ENCODE measurements at regions not wholly inside any gene's neighbourhood (a gene's known extent, or its start where the extent isn't known, plus 50 kb on each side); places are given as distances from the start of the nearest gene placed in this dataset.
A peak's percentile ranks its signal among the peaks of the same experiment; 100 is the strongest.

GRCh38 chr10:121194696-121195523, 343.7 kb downstream of the WDR11 start:
- ATAC-seq (no peak), DNase-seq (no peak)
- intact Hi-C loops (cut with micrococcal nuclease): no loop called here

DNA sequence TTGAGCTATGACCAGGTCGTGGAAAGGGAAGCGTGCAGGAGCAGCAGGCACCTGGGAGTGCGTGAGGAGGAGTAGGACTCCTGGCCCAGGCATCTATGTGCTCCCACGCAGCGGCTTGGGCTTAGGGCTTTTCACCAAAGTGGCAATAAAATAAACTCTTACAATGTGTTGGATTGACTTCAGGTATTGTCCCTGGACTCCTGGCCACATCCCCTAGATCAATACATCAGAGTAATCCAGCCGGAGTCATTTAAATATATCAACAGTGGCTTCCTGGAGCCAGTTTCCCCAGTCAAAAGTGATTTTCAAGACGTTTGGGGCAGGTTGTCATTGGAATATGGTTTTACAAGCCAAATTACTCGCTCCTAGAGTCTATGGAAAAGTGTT, 344.4 kb downstream of the WDR11 start:
- ATAC-seq (no peak), DNase-seq (no peak)
- intact Hi-C loops (cut with micrococcal nuclease): no loop called here

DNA sequence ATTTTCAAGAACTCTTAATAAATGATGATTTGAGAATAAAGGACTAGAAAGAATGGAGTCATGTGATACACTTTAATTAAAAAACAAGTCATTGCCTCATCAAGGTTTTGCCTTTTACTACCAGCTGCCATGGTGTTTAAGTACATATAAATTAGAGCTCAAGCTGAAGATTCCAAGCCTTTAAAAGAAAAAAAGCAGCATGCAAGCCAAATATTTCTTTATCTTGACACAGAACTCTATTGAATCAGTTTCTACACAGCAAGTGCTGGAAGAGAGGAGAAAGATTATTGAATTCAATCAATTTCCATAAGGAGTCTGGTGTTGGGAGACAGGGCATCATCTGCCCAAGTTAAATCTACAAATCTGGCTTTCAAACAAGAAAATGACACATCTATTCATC, 347.9 kb downstream of the WDR11 start:
- no peak for DNase-seq
- intact Hi-C loops (cut with micrococcal nuclease): no loop called here
- no peak for ATAC-seq

GRCh38 chr10:121205625-121206024, 354.5 kb downstream of the WDR11 start:
- ATAC-seq: no peak
- no peak for DNase-seq
- intact Hi-C loops (cut with micrococcal nuclease): no loop called here

GRCh38 chr10:121211446-121211845, 360.3 kb downstream of the WDR11 start:
- ATAC-seq (no peak), DNase-seq (no peak)
- intact Hi-C loops (cut with micrococcal nuclease): no loop called here

DNA sequence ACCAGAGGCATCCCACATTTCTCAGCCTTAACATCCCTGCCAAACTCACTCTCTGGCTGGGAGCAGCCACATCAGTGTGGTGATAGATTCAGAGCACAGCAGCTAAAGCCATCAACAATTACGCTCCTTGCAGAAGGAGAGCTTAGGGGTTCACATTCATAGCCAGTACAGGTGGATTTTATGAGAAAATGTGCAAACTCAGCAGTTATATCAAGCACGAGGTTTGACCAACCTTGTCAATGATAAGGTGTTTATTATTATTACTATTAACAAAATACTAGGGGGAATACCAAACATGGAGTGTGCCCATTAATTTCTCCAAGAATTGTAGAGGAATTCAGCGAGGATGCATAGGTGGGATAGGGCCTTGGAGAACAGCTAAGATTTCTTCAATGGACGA, 362.3 kb downstream of the WDR11 start:
- intact Hi-C loops (cut with micrococcal nuclease): no loop called here
- DNase-seq (no peak), ATAC-seq (no peak)

- intact Hi-C loops (cut with micrococcal nuclease): no loop called here
- ATAC-seq (peak; percentile 66), DNase-seq (no peak)
Observed at GRCh38 chr10:121216295-121216694, 365.1 kb downstream of the WDR11 start.

DNA sequence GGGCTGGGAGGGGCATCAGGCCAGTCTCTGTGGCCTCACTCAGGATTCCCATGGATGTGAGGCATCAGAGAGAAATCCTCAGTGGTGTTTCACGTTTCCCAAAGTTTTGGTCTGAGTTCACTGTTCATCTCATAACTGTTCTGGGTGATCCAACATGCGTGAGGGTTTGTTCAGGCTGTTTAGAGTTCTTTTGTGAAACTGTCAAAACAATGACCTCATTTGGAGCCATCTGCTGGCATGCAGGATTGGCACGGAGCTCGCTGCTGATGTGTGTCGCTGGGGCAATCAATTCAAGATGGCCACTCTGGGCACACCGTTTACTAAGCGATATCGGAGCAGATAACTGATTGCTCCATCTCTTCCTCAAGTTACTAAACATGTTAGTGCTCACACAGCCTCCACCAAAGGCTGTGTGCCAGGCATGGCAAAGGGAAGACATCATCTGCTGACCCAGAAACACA, 365.6 kb downstream of the WDR11 start:
- peak; percentile 32 for DNase-seq
- intact Hi-C loops (cut with micrococcal nuclease): no loop called here
- ATAC-seq: peak; percentile 39

GRCh38 chr10:121217331-121217730, 366.2 kb downstream of the WDR11 start:
- intact Hi-C loops (cut with micrococcal nuclease): no loop called here
- ATAC-seq: no peak

GRCh38 chr10:121221072-121221471, 369.9 kb downstream of the WDR11 start:
- DNase-seq (no peak), ATAC-seq (no peak)
- intact Hi-C loops (cut with micrococcal nuclease): no loop called here

More at GRCh38 chr10:121217331-121217730, 366.2 kb downstream of the WDR11 start:
- DNase-seq: no peak

GRCh38 chr10:121221991-121222390, 370.8 kb downstream of the WDR11 start:
- no peak for DNase-seq
- intact Hi-C loops (cut with micrococcal nuclease): no loop called here
- ATAC-seq: no peak

GRCh38 chr10:121222842-121223241, 371.7 kb downstream of the WDR11 start:
- DNase-seq (no peak), ATAC-seq (no peak)
- intact Hi-C loops (cut with micrococcal nuclease): no loop called here

DNA sequence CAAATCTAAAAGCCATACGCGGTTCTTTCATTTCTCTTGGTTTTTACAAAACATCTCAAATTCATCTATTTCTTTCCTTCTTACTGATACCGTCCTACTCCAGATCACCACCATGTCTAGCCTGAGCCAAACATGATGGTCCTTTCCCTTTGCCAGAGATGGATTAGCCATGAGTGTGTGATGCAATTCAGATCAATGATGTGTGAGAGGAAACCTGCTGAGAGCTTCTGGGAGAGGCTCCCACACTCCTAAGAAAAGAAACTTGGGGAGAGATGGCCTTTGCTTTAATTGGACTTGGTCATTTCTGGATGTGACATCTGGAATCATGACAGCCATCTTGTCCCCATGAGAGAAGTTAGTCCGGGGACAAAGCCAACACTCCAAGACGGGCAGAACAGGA, 367.2 kb downstream of the FGFR2 start:
- DNase-seq (no peak), ATAC-seq (no peak)
- intact Hi-C loops (cut with micrococcal nuclease): no loop called here

DNA sequence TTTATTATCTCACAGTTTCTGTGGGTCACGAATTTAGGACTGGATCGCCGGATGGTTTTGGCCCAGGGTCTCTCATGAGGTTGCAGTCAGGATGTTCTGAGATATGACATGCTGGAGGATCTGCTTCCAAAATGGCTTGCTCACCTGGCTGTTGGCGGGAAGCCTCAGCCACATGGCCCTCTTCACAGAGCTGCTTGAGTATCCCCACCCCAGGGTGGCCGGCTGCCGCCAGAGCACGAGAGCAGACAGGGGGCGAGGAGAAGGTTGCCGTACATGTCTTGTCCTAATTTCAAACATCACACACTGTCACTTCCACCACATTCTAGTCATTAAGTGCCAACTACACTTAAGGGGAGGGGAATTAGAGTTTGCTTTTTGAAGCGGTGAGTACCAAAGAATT, 365.8 kb downstream of the FGFR2 start:
- intact Hi-C loops (cut with micrococcal nuclease): no loop called here
- ATAC-seq (no peak), DNase-seq (no peak)

DNA sequence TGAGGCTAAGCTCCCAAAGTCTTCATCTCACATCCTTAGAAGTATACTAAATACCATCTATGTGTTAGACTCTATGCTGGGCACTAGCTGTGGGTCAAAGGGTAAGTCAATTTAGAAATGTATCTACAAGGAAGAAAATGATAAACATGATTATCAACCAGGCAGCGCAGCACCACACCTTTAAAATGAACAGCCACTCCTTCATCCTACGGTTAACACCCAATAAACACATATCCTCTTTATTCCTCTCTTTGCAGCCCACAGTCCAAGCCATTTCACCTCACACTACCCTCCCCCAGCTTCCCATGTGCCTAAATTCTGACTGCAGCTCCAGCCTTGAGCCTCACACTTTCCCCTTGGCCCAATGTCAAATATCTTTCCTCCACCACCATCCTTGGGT, 362.6 kb downstream of the FGFR2 start:
- DNase-seq (no peak), ATAC-seq (no peak)
- intact Hi-C loops (cut with micrococcal nuclease): no loop called here

DNA sequence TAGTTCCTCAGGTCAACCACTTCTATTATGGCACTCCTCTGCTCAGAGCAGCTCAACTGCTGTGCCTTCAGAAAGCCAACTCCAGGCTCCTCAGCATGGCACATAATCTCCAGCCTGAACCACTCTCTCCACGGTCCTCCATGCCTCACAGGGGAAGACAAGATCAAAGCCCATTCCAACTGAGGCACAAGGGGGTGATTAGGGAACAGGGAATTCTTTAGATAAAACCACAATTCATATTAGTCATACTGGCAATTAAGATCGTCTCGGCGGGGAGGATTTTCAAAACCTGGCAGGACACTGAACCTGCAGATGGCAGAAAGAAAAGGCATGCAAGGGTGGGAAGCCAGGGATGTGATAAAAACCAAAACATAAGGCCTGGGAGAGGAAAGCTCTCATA, 361.6 kb downstream of the FGFR2 start:
- DNase-seq (no peak), ATAC-seq (no peak)
- intact Hi-C loops (cut with micrococcal nuclease): no loop called here

GRCh38 chr10:121237718-121238117, 360.5 kb downstream of the FGFR2 start:
- no peak for ATAC-seq
- intact Hi-C loops (cut with micrococcal nuclease): no loop called here
- DNase-seq: no peak

GRCh38 chr10:121240011-121240410, 358.2 kb downstream of the FGFR2 start:
- ATAC-seq (no peak), DNase-seq (no peak)
- intact Hi-C loops (cut with micrococcal nuclease): no loop called here

GRCh38 chr10:121240556-121240955, 357.7 kb downstream of the FGFR2 start:
- DNase-seq (no peak), ATAC-seq (no peak)
- intact Hi-C loops (cut with micrococcal nuclease): no loop called here

DNA sequence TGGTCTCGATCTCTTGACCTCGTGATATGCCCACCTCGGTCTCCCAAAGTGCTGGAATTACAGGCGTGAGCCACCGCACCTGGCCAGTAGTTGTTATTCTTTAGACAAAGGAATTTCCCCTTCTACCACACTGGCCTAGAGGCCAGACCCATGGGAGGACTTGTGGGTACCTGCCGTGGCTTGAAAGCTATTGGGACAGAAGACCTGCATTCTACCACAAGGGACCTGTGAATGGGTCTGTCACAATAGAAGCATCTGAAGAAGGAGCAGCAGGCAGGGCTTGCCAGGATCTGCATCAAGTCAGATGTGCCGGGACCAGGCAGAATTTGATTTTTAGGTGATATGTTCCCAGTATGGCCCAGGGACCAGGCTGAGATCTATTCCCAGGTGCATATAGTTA, 356.9 kb downstream of the FGFR2 start:
- intact Hi-C loops (cut with micrococcal nuclease): no loop called here
- DNase-seq (no peak), ATAC-seq (no peak)
